Mucosa of stomach (tissue), 1 donor: ENCODE measurements at regions not wholly inside any gene's neighbourhood (a gene's known extent, or its start where the extent isn't known, plus 50 kb on each side); places are given as distances from the start of the nearest gene placed in this dataset.

Source experiments
- H3K27me3 ChIP-seq: one replicate; pipeline ENCODE4 v1.7.0; 2013; ENCODE audit warnings: mild to moderate bottlenecking, low read length; ENCODE audit not compliant: control insufficient read depth, insufficient read depth
- H3K36me3 ChIP-seq: one replicate; pipeline ENCODE4 v1.7.0; 2013; ENCODE audit warnings: low read length; ENCODE audit not compliant: control insufficient read depth, insufficient read depth
- H3K4me1 ChIP-seq: one replicate; pipeline ENCODE4 v1.7.0; 2013; ENCODE audit warnings: mild to moderate bottlenecking, low read length; ENCODE audit not compliant: control insufficient read depth, insufficient read depth
- H3K4me3 ChIP-seq: one replicate; pipeline ENCODE4 v1.7.0; 2013; ENCODE audit warnings: low read length
- H3K9ac ChIP-seq: one replicate; pipeline ENCODE4 v1.7.0; 2013; ENCODE audit warnings: mild to moderate bottlenecking, low read length, moderate library complexity
- H3K9me3 ChIP-seq: one replicate; pipeline ENCODE4 v1.7.0; 2013; ENCODE audit warnings: mild to moderate bottlenecking, low read length, moderate library complexity; ENCODE audit not compliant: control insufficient read depth
- donor health status: Pancreatic carcinoma.

DNA sequence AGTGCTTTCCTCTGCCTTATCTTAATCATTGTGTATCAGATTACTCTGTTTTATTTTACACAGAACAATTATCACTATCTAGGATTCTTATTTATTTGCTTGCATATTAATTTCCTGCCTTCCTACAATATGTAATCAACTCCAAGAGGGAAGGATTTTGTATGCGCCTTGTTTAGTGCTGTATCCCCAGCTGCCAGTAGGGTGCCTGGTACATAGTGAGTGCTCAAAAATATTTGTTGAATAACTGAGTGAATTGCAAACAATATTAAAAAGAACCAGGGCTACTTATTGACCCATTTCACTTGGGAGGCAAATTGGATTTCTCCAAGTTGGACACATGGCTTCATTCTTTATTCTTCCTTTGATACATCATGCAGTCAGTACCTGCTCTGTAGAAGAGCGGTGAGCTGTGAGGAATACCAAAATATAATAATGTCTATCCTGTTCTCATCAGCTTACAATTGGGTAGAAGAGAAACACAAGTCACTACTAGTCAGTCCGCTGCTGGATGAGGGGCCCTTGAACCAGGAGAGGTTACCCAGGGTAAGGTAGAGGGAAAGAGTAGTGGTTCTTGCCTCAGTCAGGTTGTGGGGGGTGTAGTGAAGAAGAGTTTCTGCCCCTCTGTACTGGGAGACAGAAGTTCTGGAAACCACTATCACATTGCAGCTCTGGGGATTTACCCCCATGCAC, 233.9 kb upstream of the ZBTB20 start:
- no peaks in the 10 kb centered on the region for H3K27me3 ChIP-seq
- no peak overlapping the region for H3K4me3 ChIP-seq
- no peaks in the 10 kb centered on the region for H3K9me3 ChIP-seq
- H3K9ac ChIP-seq = no peak overlapping the region
- no peaks in the 10 kb centered on the region for H3K4me1 ChIP-seq
- H3K36me3 ChIP-seq = no peaks in the 10 kb centered on the region

- Histone ChIP-seq H3K4me1 (no peaks in the 10 kb centered on the region), H3K27me3 (no peaks in the 10 kb centered on the region), H3K36me3 (no peaks in the 10 kb centered on the region), H3K4me3 (no peak overlapping the region), H3K9ac (no peak overlapping the region), H3K9me3 (no peaks in the 10 kb centered on the region)
Measured at GRCh38 chr3:115381573-115381912, 234.5 kb upstream of the ZBTB20 start.

- Histone ChIP-seq H3K9me3 (no peaks in the 10 kb centered on the region), H3K9ac (no peak overlapping the region), H3K27me3 (no peaks in the 10 kb centered on the region), H3K4me3 (no peak overlapping the region), H3K36me3 (no peaks in the 10 kb centered on the region), H3K4me1 (no peaks in the 10 kb centered on the region)
Measured at GRCh38 chr3:115381931-115382330, 234.8 kb upstream of the ZBTB20 start.

DNA sequence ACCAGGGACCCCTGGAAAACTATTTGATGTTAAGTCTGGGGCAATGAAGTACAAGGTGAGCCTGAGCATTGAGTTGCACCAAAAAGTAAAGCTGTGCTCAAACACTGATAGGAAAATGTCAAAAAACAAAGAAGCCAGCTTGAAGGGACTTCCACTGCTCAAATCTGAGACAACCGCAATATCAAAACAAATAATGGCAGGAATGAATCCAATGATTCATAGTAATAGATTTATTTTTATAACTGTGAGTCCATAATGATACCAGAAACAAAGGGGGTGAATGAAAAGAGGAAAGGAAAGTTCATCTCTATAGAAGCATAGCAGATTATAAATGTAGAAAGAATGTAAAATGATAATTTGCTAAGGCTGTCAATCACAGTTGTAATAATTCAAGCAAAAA, 237.3 kb upstream of the ZBTB20 start:
- Histone ChIP-seq H3K4me3 (no peak overlapping the region), H3K36me3 (no peaks in the 10 kb centered on the region), H3K27me3 (no peaks in the 10 kb centered on the region), H3K9ac (no peak overlapping the region), H3K4me1 (no peaks in the 10 kb centered on the region), H3K9me3 (no peaks in the 10 kb centered on the region)

- no peaks in the 10 kb centered on the region for H3K9me3 ChIP-seq
- no peak overlapping the region for H3K9ac ChIP-seq
- no peak overlapping the region for H3K4me3 ChIP-seq
- no peaks in the 10 kb centered on the region for H3K36me3 ChIP-seq
- no peaks in the 10 kb centered on the region for H3K27me3 ChIP-seq
- no peaks in the 10 kb centered on the region for H3K4me1 ChIP-seq
Measured at GRCh38 chr3:115385774-115386730, 237.3 kb upstream of the GAP43 start.

GRCh38 chr3:115388166-115388565, 235.1 kb upstream of the GAP43 start:
- no peaks in the 10 kb centered on the region for H3K9me3 ChIP-seq

GRCh38 chr3:115388811-115389210, 234.5 kb upstream of the GAP43 start:
- Histone ChIP-seq H3K27me3 (no peaks in the 10 kb centered on the region), H3K36me3 (no peaks in the 10 kb centered on the region), H3K9me3 (no peaks in the 10 kb centered on the region), H3K4me1 (no peaks in the 10 kb centered on the region), H3K4me3 (no peak overlapping the region), H3K9ac (no peak overlapping the region)

More at GRCh38 chr3:115388166-115388565, 235.1 kb upstream of the GAP43 start:
- no peaks in the 10 kb centered on the region for H3K36me3 ChIP-seq
- no peak overlapping the region for H3K9ac ChIP-seq
- H3K27me3 ChIP-seq = no peaks in the 10 kb centered on the region
- H3K4me1 ChIP-seq = no peaks in the 10 kb centered on the region
- H3K4me3 ChIP-seq = no peak overlapping the region

- H3K36me3 ChIP-seq = no peaks in the 10 kb centered on the region
- H3K4me1 ChIP-seq = no peaks in the 10 kb centered on the region
- H3K9me3 ChIP-seq = no peaks in the 10 kb centered on the region
- H3K4me3 ChIP-seq = no peak overlapping the region
- no peaks in the 10 kb centered on the region for H3K27me3 ChIP-seq
- no peak overlapping the region for H3K9ac ChIP-seq
Measured at GRCh38 chr3:115396801-115397200, 226.5 kb upstream of the GAP43 start.

GRCh38 chr3:115397433-115397832, 225.9 kb upstream of the GAP43 start:
- Histone ChIP-seq H3K9me3 (no peaks in the 10 kb centered on the region), H3K4me3 (no peak overlapping the region), H3K36me3 (no peaks in the 10 kb centered on the region), H3K4me1 (no peaks in the 10 kb centered on the region), H3K27me3 (no peaks in the 10 kb centered on the region), H3K9ac (no peak overlapping the region)

DNA sequence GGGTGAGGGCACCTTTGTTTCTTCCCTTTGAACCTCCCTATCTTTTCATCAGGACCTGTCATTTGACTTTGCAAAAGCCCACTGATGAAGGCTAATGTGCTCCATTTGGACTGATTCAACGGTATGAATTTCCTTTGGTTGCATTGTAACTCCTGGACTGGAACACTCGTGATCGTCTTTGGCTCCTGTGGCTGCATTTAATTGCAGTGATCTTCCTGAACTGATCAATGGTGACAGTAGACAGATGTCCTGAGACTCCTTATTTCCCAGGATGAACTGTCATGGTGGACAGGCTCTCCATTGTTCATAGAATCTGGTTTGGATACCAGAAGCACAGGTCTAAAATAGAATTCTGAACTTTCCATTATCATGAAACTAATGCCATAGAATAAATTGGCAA, 224.8 kb upstream of the GAP43 start:
- no peaks in the 10 kb centered on the region for H3K27me3 ChIP-seq
- H3K36me3 ChIP-seq = no peaks in the 10 kb centered on the region
- no peaks in the 10 kb centered on the region for H3K9me3 ChIP-seq
- H3K9ac ChIP-seq = no peak overlapping the region
- no peak overlapping the region for H3K4me3 ChIP-seq
- H3K4me1 ChIP-seq = no peaks in the 10 kb centered on the region

DNA sequence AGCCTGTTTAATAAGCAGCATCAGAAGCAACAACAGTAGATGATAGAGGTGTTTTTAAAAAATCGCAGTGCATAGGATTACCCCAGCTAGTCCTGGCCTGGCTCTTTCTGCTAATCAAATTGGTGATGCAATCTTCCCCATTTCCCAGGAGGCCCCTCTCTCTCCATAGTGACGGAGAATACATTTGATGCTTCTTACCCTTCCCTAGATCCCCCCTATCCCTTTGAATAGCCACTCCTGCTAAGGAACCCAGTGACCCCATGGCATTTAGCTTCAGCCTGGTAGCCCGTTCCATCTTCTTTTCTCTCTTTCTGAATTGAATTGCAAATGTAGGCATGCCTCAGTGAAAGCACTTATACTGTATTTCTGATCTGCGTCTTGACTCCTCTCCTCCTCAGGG, 223.6 kb upstream of the GAP43 start:
- Histone ChIP-seq H3K9me3 (no peaks in the 10 kb centered on the region), H3K9ac (no peak overlapping the region), H3K36me3 (no peaks in the 10 kb centered on the region), H3K4me3 (no peak overlapping the region), H3K27me3 (no peaks in the 10 kb centered on the region), H3K4me1 (no peaks in the 10 kb centered on the region)

- Histone ChIP-seq H3K9me3 (no peaks in the 10 kb centered on the region), H3K9ac (no peak overlapping the region), H3K4me1 (no peaks in the 10 kb centered on the region), H3K4me3 (no peak overlapping the region), H3K27me3 (no peaks in the 10 kb centered on the region), H3K36me3 (no peaks in the 10 kb centered on the region)
Measured at GRCh38 chr3:115401298-115401697, 222.0 kb upstream of the GAP43 start.
